H9 (cell line): ENCODE measurements at regions not wholly inside any gene's neighbourhood (a gene's known extent, or its start where the extent isn't known, plus 50 kb on each side); places are given as distances from the start of the nearest gene placed in this dataset.

Experiments used
- DNase-seq: peaks from one replicate; pipeline ENCODE4 v3.0.0-alpha.2; 2017
- H2AFZ ChIP-seq: one replicate; pipeline ENCODE4 v1.6.1; 2013; ENCODE audit warnings: mild to moderate bottlenecking, low read length, control low read depth, moderate library complexity
- H2AK5ac ChIP-seq: 2 replicates; pipeline ENCODE4 v1.6.1; 2013; ENCODE audit warnings: low read length, control low read depth, mixed read lengths; ENCODE audit not compliant: insufficient read length
- H2BK120ac ChIP-seq: one replicate; pipeline ENCODE4 v1.6.1; 2013; ENCODE audit warnings: low read depth, mild to moderate bottlenecking, low read length, control low read depth, inconsistent platforms; ENCODE audit not compliant: poor library complexity, severe bottlenecking
- H2BK12ac ChIP-seq: 2 replicates; pipeline ENCODE4 v1.6.1; 2013; ENCODE audit warnings: low read length, control low read depth, mixed read lengths, low read depth; ENCODE audit not compliant: insufficient read length
- H2BK15ac ChIP-seq: 2 replicates; pipeline ENCODE4 v1.6.1; 2013; ENCODE audit warnings: low read depth, low read length, control low read depth
- H2BK20ac ChIP-seq: one replicate; pipeline ENCODE4 v1.6.1; 2013; ENCODE audit warnings: low read depth, mild to moderate bottlenecking, low read length, control low read depth, inconsistent platforms; ENCODE audit not compliant: poor library complexity, severe bottlenecking
- H2BK5ac ChIP-seq: 2 replicates; pipeline ENCODE4 v1.6.1; 2013; ENCODE audit warnings: low read length, control low read depth, mixed read lengths; ENCODE audit not compliant: insufficient read length
- H3K14ac ChIP-seq: 2 replicates; pipeline ENCODE4 v1.6.1; 2013; ENCODE audit warnings: low read length, control low read depth; ENCODE audit not compliant: insufficient read depth
- H3K18ac ChIP-seq: 2 replicates; pipeline ENCODE4 v1.6.1; 2013; ENCODE audit warnings: low read depth, mild to moderate bottlenecking, mixed read lengths, low read length, control low read depth; ENCODE audit not compliant: insufficient read length
- H3K23ac ChIP-seq: 2 replicates; pipeline ENCODE4 v1.6.1; 2013; ENCODE audit warnings: low read length, control low read depth, mixed read lengths, low read depth; ENCODE audit not compliant: insufficient read length
- H3K23me2 ChIP-seq: 2 replicates; pipeline ENCODE4 v1.6.1; 2013; ENCODE audit warnings: low read depth, mild to moderate bottlenecking, mixed read lengths, low read length, control low read depth; ENCODE audit not compliant: insufficient read length, poor library complexity, severe bottlenecking
- H3K27ac ChIP-seq: 2 replicates; pipeline ENCODE4 v1.5.1; 2013; ENCODE audit warnings: low read length, control low read depth, mixed read lengths, low read depth; ENCODE audit not compliant: insufficient read length
- H3K27me3 ChIP-seq: 2 replicates; pipeline ENCODE4 v1.6.1; 2013; ENCODE audit warnings: low read length, control low read depth, inconsistent platforms; ENCODE audit not compliant: insufficient read depth
- H3K4ac ChIP-seq: 2 replicates; pipeline ENCODE4 v1.6.1; 2013; ENCODE audit warnings: low read depth, mild to moderate bottlenecking, control low read depth, inconsistent platforms, low read length, moderate library complexity
- H3K4me1 ChIP-seq: 2 replicates; pipeline ENCODE4 v1.6.1; 2013; ENCODE audit warnings: low read length, control low read depth, inconsistent platforms; ENCODE audit not compliant: insufficient read depth
- H3K4me2 ChIP-seq: 2 replicates; pipeline ENCODE4 v1.6.1; 2013; ENCODE audit warnings: low read length, control low read depth, mixed read lengths; ENCODE audit not compliant: insufficient read length, insufficient read depth
- H3K56ac ChIP-seq: 2 replicates; pipeline ENCODE4 v1.6.1; 2013; ENCODE audit warnings: low read depth, mild to moderate bottlenecking, mixed read lengths, low read length, control low read depth; ENCODE audit not compliant: insufficient read length
- H3K79me1 ChIP-seq: 2 replicates; pipeline ENCODE4 v1.6.1; 2013; ENCODE audit warnings: low read depth, mild to moderate bottlenecking, moderate library complexity, low read length, control low read depth, inconsistent platforms; ENCODE audit not compliant: insufficient read depth, poor library complexity, severe bottlenecking
- H3K79me2 ChIP-seq: 2 replicates; pipeline ENCODE4 v1.6.1; 2013; ENCODE audit warnings: low read length, control low read depth, inconsistent platforms; ENCODE audit not compliant: insufficient read depth
- H3K9ac ChIP-seq: 2 replicates; pipeline ENCODE4 v1.6.1; 2013; ENCODE audit warnings: low read length, control low read depth, mixed read lengths; ENCODE audit not compliant: insufficient read length; ENCODE audit errors: extremely low read depth
- H3K9me3 ChIP-seq: one replicate; pipeline ENCODE4 v1.6.1; 2013; ENCODE audit warnings: low read depth, low read length, inconsistent platforms; ENCODE audit not compliant: control insufficient read depth
- H3T11ph ChIP-seq: one replicate; pipeline ENCODE4 v1.6.1; 2013; ENCODE audit warnings: mild to moderate bottlenecking, low read length, control low read depth, inconsistent platforms
- H4K20me1 ChIP-seq: one replicate; pipeline ENCODE4 v1.6.1; 2013; ENCODE audit not compliant: control insufficient read depth, insufficient read length, insufficient read depth
- H4K5ac ChIP-seq: 2 replicates; pipeline ENCODE4 v1.6.1; 2013; ENCODE audit warnings: low read depth, mild to moderate bottlenecking, mixed read lengths, low read length, control low read depth; ENCODE audit not compliant: insufficient read length
- H4K8ac ChIP-seq: replicated peaks from 2 replicates; pipeline ENCODE4 v1.6.1; 2013; ENCODE audit warnings: low read length, control low read depth, mixed read lengths, low read depth; ENCODE audit not compliant: insufficient read length
- H4K91ac ChIP-seq: 2 replicates; pipeline ENCODE4 v1.6.1; 2013; ENCODE audit warnings: low read depth, mild to moderate bottlenecking, moderate library complexity, mixed read lengths, low read length, control low read depth; ENCODE audit not compliant: insufficient read length
- H3K27ac Mint-ChIP-seq, 3 experiments: 2 replicates in 2 of 3; 3 replicates in 1 of 3; pipeline ENCODE4 v1.8.0; 2020 to 2021; ENCODE audit warnings: mixed read lengths in 3 of 3, mild to moderate bottlenecking in 1 of 3, moderate library complexity in 1 of 3
- H3K27me3 Mint-ChIP-seq: 2 replicates; pipeline ENCODE4 v1.8.0; 2021; ENCODE audit warnings: low read depth, mild to moderate bottlenecking, moderate library complexity, mixed read lengths
- H3K36me3 Mint-ChIP-seq, 3 experiments: 2 replicates in 2 of 3; 3 replicates in 1 of 3; pipeline ENCODE4 v1.8.0; 2020 to 2021; ENCODE audit warnings: low read depth in 3 of 3, mixed read lengths in 3 of 3; ENCODE audit not compliant: insufficient read depth in 1 of 3
- H3K4me1 Mint-ChIP-seq, 2 experiments: 2 replicates each; pipeline ENCODE4 v1.8.0; 2020; ENCODE audit warnings: mixed read lengths in 2 of 2
- H3K4me3 Mint-ChIP-seq, 2 experiments: 2 replicates in 1 of 2; 3 replicates in 1 of 2; pipeline ENCODE4 v1.8.0; 2020 to 2021; ENCODE audit warnings: mild to moderate bottlenecking in 2 of 2, mixed read lengths in 2 of 2, moderate library complexity in 1 of 2
- H3K9me3 Mint-ChIP-seq, 2 experiments: 2 replicates in 1 of 2; 3 replicates in 1 of 2; pipeline ENCODE4 v1.8.0; 2020; ENCODE audit warnings: mild to moderate bottlenecking in 2 of 2, mixed read lengths in 2 of 2, moderate library complexity in 1 of 2
- CTCF ChIP-seq: fragments of 200-600 bp; sonication (generic); conservative IDR thresholded peaks from 3 replicates; pipeline ENCODE4 v1.8.0; 2021; ENCODE audit warnings: antibody characterized with exemption, mild to moderate bottlenecking
- WGBS: extraction: QIAGEN DNeasy Blood & Tissue Kit; methylation state at CpG from one replicate; pipeline ENCODE4 v1.1.7; 2013; ENCODE audit warnings: missing lambda C conversion rate, low lambda C conversion rate, mixed read lengths; ENCODE audit not compliant: insufficient read length; ENCODE audit errors: extremely low coverage; 5-methylcytosine and 5-hydroxymethylcytosine counted together

- DNase-seq, result no peak
- no CpG with 5 or more reads among the region's 2 CpGs for WGBS
These were observed 399.4 kb upstream of the CELF4 start for GRCh38 chr18:37964885-37965571.

More at GRCh38 chr18:37964885-37965571, 399.4 kb upstream of the CELF4 start:
- H2BK120ac ChIP-seq, result no peak overlapping the region
- no peak overlapping the region for H3K4me3 Mint-ChIP-seq
- no peak overlapping the region for H2BK15ac ChIP-seq
- no peak overlapping the region for H3K56ac ChIP-seq
- peaks cover 10 to 12% of the 10 kb centered on the region in 2 experiments; a peak in 4 of 5 replicates for H3K9me3 Mint-ChIP-seq
- no peak overlapping the region for H2BK12ac ChIP-seq
- no peaks in the 10 kb centered on the region for H3K79me1 ChIP-seq
- TF ChIP-seq CTCF, result peak; percentile 17; the same call in 1 of the 3 replicates
- no peak overlapping the region for H3T11ph ChIP-seq
- no peak overlapping the region for H4K8ac ChIP-seq
- no peaks in the 10 kb centered on the region; the same call in 1 of the 2 replicates for H3K27me3 Mint-ChIP-seq
- no peak overlapping the region; a peak in 1 of 7 replicates for H3K27ac Mint-ChIP-seq
- no peak overlapping the region for H3K23ac ChIP-seq
- peaks cover 2% of the 10 kb centered on the region for H3K23me2 ChIP-seq
- H4K20me1 ChIP-seq, result no peaks in the 10 kb centered on the region
- H4K5ac ChIP-seq, result no peak overlapping the region
- no peaks in the 10 kb centered on the region for H3K9me3 ChIP-seq
- H3K14ac ChIP-seq, result no peak overlapping the region
- no peaks in the 10 kb centered on the region for H3K4me1 Mint-ChIP-seq
- no peak overlapping the region for H2BK20ac ChIP-seq
- no peak overlapping the region for H3K9ac ChIP-seq
- no peak overlapping the region for H3K4ac ChIP-seq
- no peak overlapping the region for H3K18ac ChIP-seq
- H2BK5ac ChIP-seq, result no peak overlapping the region
- H4K91ac ChIP-seq, result no peak overlapping the region
- no peak overlapping the region for H2AK5ac ChIP-seq
- no peak overlapping the region for H2AFZ ChIP-seq
- H3K79me2 ChIP-seq, result no peaks in the 10 kb centered on the region
- 0 out of 2 replicates have a peak, but pooled peaks cover 4% of the 10 kb centered on the region for H3K4me1 ChIP-seq
- H3K27me3 ChIP-seq, result peaks cover 2% of the 10 kb centered on the region; the same call in 1 of the 2 replicates
- peaks cover 5 to 10% (median 6%) of the 10 kb centered on the region in 3 experiments; a peak in 5 of 7 replicates for H3K36me3 Mint-ChIP-seq
- H3K27ac ChIP-seq, result no peak overlapping the region
- no peak overlapping the region for H3K4me2 ChIP-seq
